SU-DHL-6 (cell line): ENCODE measurements at regions not wholly inside any gene's neighbourhood (a gene's known extent, or its start where the extent isn't known, plus 50 kb on each side); places are given as distances from the start of the nearest gene placed in this dataset.

Source experiments
- H2AFZ ChIP-seq: fragments of 200-600 bp; sonication (generic); 2 replicates; pipeline ENCODE4 v1.6.1; 2014; ENCODE audit warnings: low read depth, mild to moderate bottlenecking, moderate library complexity, mixed read lengths, antibody characterized with exemption, low read length; ENCODE audit not compliant: severe bottlenecking
- H3F3A ChIP-seq: fragments of 200-600 bp; shearing (Covaris generic); 2 replicates; pipeline ENCODE4 v1.6.0; 2016; ENCODE audit warnings: antibody characterized with exemption, mild to moderate bottlenecking; ENCODE audit not compliant: insufficient read depth
- H3K27ac ChIP-seq: fragments of 200-600 bp; sonication (generic); 2 replicates; pipeline ENCODE4 v1.5.1; 2016; ENCODE audit warnings: low read depth, mild to moderate bottlenecking, low read length, moderate library complexity, mixed read lengths
- H3K27me3 ChIP-seq: fragments of 200-600 bp; sonication (generic), shearing (Covaris generic); 2 replicates; pipeline ENCODE4 v1.6.0; 2014; ENCODE audit warnings: mild to moderate bottlenecking, low read length
- H3K36me3 ChIP-seq: fragments of 200-600 bp; sonication (generic); 2 replicates; pipeline ENCODE4 v1.6.1; 2014; ENCODE audit warnings: mild to moderate bottlenecking, low read length, mixed read lengths
- H3K4me2 ChIP-seq: fragments of 300-600, 200-600 bp; shearing (Covaris generic), sonication (generic); 2 replicates; pipeline ENCODE4 v1.6.0; 2014; ENCODE audit warnings: low read length, low read depth, mild to moderate bottlenecking; ENCODE audit not compliant: poor library complexity, severe bottlenecking
- H3K4me3 ChIP-seq: fragments of 200-600 bp; sonication (generic); 2 replicates; pipeline ENCODE4 v1.5.1; 2014; ENCODE audit warnings: antibody characterized with exemption, low read length, mild to moderate bottlenecking, mixed read lengths; ENCODE audit not compliant: insufficient read depth, poor library complexity, severe bottlenecking
- H3K79me2 ChIP-seq: fragments of 200-600 bp; sonication (generic); 2 replicates; pipeline ENCODE4 v1.6.1; 2014; ENCODE audit warnings: mild to moderate bottlenecking, low read length, moderate library complexity; ENCODE audit not compliant: insufficient read depth
- H3K9ac ChIP-seq: fragments of 200-600 bp; sonication (generic); 2 replicates; pipeline ENCODE4 v1.7.0; 2014; ENCODE audit warnings: mild to moderate bottlenecking, low read length
- H3K9me2 ChIP-seq: fragments of 200-600 bp; sonication (generic); replicated peaks from 2 replicates; pipeline ENCODE4 v1.6.1; 2014; ENCODE audit warnings: low read length; ENCODE audit not compliant: insufficient read depth
- H3K9me3 ChIP-seq: fragments of 200-600 bp; sonication (generic); 2 replicates; pipeline ENCODE4 v1.6.1; 2014; ENCODE audit warnings: low read length, mixed read lengths; ENCODE audit not compliant: insufficient read depth
- H4K20me1 ChIP-seq: fragments of 200-600 bp; sonication (generic); 2 replicates; pipeline ENCODE4 v1.6.1; 2014; ENCODE audit warnings: low read depth, mild to moderate bottlenecking, antibody characterized with exemption, low read length, moderate library complexity, mixed read lengths
- EZH2phosphoT487 ChIP-seq: fragments of 200-600 bp; sonication (generic), shearing (Covaris generic); conservative IDR thresholded peaks from 2 replicates; pipeline ENCODE4 v1.6.1; 2018; ENCODE audit warnings: mild to moderate bottlenecking, antibody characterized with exemption, low read length, moderate library complexity, mixed read lengths
- TF ChIP-seq, protein P1 (sequence below): fragments of 200-600 bp; sonication (generic); IDR thresholded peaks from one replicate; pipeline ENCODE4 v1.5.1; 2017; ENCODE audit warnings: antibody characterized with exemption, mild to moderate bottlenecking, low read length, moderate library complexity; ENCODE audit not compliant: insufficient read depth, poor library complexity, severe bottlenecking

GRCh38 chr18:71998547-71999097 lies 545.5 kb downstream of the CBLN2 start:
- no peaks in the 10 kb centered on the region for H4K20me1 ChIP-seq
- H2AFZ ChIP-seq, result no peak overlapping the region
- H3K36me3 ChIP-seq, result no peaks in the 10 kb centered on the region
- H3K9me3 ChIP-seq, result no peaks in the 10 kb centered on the region
- no peak for TF ChIP-seq EZH2phosphoT487
- TF ChIP-seq, protein P1, sequence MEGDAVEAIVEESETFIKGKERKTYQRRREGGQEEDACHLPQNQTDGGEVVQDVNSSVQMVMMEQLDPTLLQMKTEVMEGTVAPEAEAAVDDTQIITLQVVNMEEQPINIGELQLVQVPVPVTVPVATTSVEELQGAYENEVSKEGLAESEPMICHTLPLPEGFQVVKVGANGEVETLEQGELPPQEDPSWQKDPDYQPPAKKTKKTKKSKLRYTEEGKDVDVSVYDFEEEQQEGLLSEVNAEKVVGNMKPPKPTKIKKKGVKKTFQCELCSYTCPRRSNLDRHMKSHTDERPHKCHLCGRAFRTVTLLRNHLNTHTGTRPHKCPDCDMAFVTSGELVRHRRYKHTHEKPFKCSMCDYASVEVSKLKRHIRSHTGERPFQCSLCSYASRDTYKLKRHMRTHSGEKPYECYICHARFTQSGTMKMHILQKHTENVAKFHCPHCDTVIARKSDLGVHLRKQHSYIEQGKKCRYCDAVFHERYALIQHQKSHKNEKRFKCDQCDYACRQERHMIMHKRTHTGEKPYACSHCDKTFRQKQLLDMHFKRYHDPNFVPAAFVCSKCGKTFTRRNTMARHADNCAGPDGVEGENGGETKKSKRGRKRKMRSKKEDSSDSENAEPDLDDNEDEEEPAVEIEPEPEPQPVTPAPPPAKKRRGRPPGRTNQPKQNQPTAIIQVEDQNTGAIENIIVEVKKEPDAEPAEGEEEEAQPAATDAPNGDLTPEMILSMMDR, result no peak
- H3K9me2 ChIP-seq, result no peaks in the 10 kb centered on the region
- H3K4me3 ChIP-seq, result no peak overlapping the region
- no peaks in the 10 kb centered on the region for H3K27me3 ChIP-seq
- no peak overlapping the region for H3K4me2 ChIP-seq
- H3K79me2 ChIP-seq, result no peaks in the 10 kb centered on the region
- H3K27ac ChIP-seq, result no peak overlapping the region
- no peak overlapping the region for H3K9ac ChIP-seq
- H3F3A ChIP-seq, result no peaks in the 10 kb centered on the region

DNA sequence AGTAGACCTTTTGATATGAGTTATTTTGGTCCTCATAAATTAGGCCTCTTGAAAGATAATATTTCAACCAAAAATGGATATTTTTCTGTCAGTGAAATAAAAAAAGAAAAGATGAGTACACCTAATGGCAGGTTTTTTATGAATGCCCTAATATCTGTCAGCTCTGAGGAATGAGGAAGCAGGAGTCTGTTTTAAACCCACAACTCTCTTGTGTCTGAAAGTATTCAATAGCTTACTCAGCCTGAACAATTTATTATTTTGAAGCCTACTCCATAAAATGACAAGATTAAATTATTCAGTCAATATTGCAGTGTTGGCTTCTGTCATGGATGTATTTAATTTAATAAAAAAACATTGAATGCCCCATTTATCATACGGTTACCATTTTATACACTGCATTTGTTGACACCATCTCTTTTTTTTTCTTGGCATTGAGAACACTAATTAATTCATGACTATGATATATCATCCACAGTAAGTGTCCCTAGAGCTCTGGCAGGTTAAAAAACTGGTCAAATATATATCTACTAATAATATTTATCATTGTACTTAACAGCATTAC lies 548.2 kb downstream of the CBLN2 start:
- Histone ChIP-seq H3K27ac (no peak overlapping the region), H2AFZ (no peak overlapping the region), H3K9me3 (no peaks in the 10 kb centered on the region), H3K4me3 (no peak overlapping the region), H3K4me2 (no peak overlapping the region), H3K79me2 (no peaks in the 10 kb centered on the region), H3K36me3 (no peaks in the 10 kb centered on the region), H3K9ac (no peak overlapping the region), H3F3A (no peaks in the 10 kb centered on the region), H3K9me2 (no peaks in the 10 kb centered on the region), H4K20me1 (no peaks in the 10 kb centered on the region), H3K27me3 (no peaks in the 10 kb centered on the region)
- no peak for TF ChIP-seq EZH2phosphoT487
- TF ChIP-seq, protein P1, result no peak

DNA sequence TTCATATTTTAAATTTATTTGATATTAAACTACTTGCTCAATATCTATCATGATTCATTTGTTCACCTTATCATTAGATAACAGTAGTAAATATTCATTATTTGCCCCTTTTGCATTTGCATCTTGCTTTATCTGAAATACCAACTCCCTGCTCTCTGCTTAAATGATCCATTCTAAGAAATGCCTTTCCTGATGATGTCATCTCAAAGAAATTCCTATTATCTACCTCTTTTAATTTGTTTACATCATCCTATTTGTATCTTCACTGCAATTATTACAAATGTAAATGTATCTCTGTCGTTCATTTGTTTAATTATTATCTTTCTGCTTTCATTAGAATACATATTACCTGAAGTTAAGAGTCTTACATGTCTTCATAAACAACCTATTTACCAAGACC lies 549.9 kb downstream of the CBLN2 start:
- H3K9me2 ChIP-seq, result no peaks in the 10 kb centered on the region
- H2AFZ ChIP-seq, result peak overlapping the region; percentile 60
- H3K4me2 ChIP-seq, result no peak overlapping the region
- no peak for TF ChIP-seq EZH2phosphoT487
- TF ChIP-seq, protein P1, result no peak
- no peaks in the 10 kb centered on the region for H3K27me3 ChIP-seq
- no peak overlapping the region for H3K4me3 ChIP-seq
- no peaks in the 10 kb centered on the region for H3K36me3 ChIP-seq
- H3F3A ChIP-seq, result no peaks in the 10 kb centered on the region
- H3K27ac ChIP-seq, result no peak overlapping the region
- H4K20me1 ChIP-seq, result no peaks in the 10 kb centered on the region
- H3K9me3 ChIP-seq, result no peaks in the 10 kb centered on the region
- H3K79me2 ChIP-seq, result no peaks in the 10 kb centered on the region
- no peak overlapping the region for H3K9ac ChIP-seq
